ENCODE measurements at regions not wholly inside any gene's neighbourhood (a gene's known extent, or its start where the extent isn't known, plus 50 kb on each side); places are given as distances from the start of the nearest gene placed in this dataset.
"Not testable (repeated sequence)": the region's sequence is repeated elsewhere in the genome, so short reads cannot be mapped to it uniquely, and the experiment has no call there.

DNA sequence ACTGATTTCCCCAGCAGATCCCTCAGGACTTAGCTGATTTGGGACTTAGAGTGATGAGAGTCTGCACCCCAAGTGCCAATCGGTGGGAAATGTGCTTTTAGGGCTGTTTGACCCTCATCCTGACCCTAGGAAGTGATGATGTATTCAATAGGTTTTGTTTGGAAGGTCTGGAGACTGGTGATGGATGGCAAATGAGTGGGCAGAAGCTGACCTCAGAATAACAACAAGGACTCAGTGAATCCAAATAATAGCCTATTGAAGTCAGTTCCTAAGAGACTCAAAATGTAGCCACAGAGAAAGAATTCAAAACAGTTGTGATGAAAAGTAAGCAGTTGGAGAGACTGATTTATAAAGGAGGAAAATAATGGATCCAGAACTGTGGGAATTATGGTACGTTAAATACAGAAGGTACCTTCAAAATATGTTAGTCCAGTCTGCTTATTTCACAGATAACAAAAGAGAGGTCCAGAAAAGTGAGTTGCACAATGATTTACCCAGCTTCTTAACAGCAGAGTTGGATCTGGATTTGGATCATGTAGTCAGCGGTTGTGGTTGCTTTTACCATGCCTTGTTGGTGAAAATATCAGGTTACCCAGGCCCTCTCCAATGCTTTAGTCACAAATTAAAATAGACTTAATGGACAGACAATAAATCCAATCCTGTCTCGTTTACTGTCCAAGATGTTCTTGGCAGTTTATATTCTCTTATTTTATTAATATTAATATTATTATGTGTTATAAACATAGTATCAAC lies 123.0 kb upstream of the PTBP2 start:
- Histone ChIP-seq H2AFZ (ENCODE audit: low read depth, low read length) (no peak overlapping the region), H3K4me1 (ENCODE audit: low read length) (no peaks in the 10 kb centered on the region), H3K27ac (ENCODE audit: low read length) (no peak overlapping the region), H3K4me3 (ENCODE audit: low read length) (no peak overlapping the region), H3K9ac (ENCODE audit: low read length) (no peak overlapping the region), H3K27me3 (ENCODE audit: low read depth, low read length) (no peaks in the 10 kb centered on the region), H3K36me3 (replicated peaks; ENCODE audit: low read depth, low read length) (no peaks in the 10 kb centered on the region), H4K20me1 (ENCODE audit: insufficient read depth, low read length) (no peaks in the 10 kb centered on the region), H3K9me3 (ENCODE audit: insufficient read depth, low read length) (no peaks in the 10 kb centered on the region), H3K4me2 (ENCODE audit: low read length) (no peak overlapping the region), H3K79me2 (ENCODE audit: low read length) (no peaks in the 10 kb centered on the region)
- TF ChIP-seq EZH2phosphoT487 (IDR thresholded peaks at IDR 0.05; ENCODE audit: low read depth), result no peak
- TF ChIP-seq, protein P1, sequence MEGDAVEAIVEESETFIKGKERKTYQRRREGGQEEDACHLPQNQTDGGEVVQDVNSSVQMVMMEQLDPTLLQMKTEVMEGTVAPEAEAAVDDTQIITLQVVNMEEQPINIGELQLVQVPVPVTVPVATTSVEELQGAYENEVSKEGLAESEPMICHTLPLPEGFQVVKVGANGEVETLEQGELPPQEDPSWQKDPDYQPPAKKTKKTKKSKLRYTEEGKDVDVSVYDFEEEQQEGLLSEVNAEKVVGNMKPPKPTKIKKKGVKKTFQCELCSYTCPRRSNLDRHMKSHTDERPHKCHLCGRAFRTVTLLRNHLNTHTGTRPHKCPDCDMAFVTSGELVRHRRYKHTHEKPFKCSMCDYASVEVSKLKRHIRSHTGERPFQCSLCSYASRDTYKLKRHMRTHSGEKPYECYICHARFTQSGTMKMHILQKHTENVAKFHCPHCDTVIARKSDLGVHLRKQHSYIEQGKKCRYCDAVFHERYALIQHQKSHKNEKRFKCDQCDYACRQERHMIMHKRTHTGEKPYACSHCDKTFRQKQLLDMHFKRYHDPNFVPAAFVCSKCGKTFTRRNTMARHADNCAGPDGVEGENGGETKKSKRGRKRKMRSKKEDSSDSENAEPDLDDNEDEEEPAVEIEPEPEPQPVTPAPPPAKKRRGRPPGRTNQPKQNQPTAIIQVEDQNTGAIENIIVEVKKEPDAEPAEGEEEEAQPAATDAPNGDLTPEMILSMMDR (IDR thresholded peaks at IDR 0.05; ENCODE audit: low read depth, low read length), result no peak

DNA sequence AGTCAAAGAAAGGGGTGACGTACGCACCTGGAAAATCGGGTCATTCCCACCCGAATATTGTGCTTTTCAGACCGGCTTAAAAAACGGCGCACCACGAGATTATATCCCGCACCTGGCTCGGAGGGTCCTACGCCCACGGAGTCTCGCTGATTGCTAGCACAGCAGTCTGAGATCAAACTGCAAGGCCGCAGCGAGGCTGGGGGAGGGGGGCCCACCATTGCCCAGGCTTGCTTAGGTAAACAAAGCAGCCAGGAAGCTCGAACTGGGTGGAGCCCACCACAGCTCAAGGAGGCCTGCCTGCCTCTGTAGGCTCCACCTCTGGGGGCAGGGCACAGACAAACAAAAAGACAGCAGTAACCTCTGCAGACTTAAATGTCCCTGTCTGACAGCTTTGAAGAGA lies 117.0 kb upstream of the PTBP2 start:
- H3K4me1 ChIP-seq (ENCODE audit: low read length); H3K4me3 ChIP-seq (ENCODE audit: low read length); H3K27me3 ChIP-seq (ENCODE audit: low read depth, low read length); H3K27ac ChIP-seq (ENCODE audit: low read length); H3K4me2 ChIP-seq (ENCODE audit: low read length); H4K20me1 ChIP-seq (ENCODE audit: insufficient read depth, low read length); H3K36me3 ChIP-seq (replicated peaks; ENCODE audit: low read depth, low read length); H3K79me2 ChIP-seq (ENCODE audit: low read length); H2AFZ ChIP-seq (ENCODE audit: low read depth, low read length); H3K9me3 ChIP-seq (ENCODE audit: insufficient read depth, low read length); H3K9ac ChIP-seq (ENCODE audit: low read length): not testable (repeated sequence)

DNA sequence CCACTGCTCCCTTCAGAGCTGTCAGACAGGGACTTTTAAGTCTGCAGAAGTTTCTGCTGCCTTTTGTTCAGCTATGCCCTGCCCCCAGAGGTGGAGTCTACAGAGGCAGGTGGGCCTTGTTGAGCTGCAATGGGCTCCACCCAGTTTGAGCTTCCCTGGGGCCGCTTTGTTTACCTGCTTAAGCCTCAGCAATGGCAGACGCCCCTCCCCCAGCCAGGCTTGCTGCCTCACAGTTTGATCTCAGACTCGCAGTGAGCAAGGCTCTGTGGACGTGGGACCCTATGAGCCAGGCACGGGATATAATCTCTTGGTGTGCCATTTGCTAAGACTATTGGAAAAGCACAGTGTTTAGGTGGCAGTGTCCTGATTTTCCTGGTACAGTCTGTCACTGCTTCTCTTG lies 104.2 kb upstream of the PTBP2 start:
- H3K4me2 ChIP-seq (ENCODE audit: low read length); H3K9ac ChIP-seq (ENCODE audit: low read length); H4K20me1 ChIP-seq (ENCODE audit: insufficient read depth, low read length); H3K4me1 ChIP-seq (ENCODE audit: low read length); H3K36me3 ChIP-seq (replicated peaks; ENCODE audit: low read depth, low read length); H3K27me3 ChIP-seq (ENCODE audit: low read depth, low read length); H3K9me3 ChIP-seq (ENCODE audit: insufficient read depth, low read length); H3K4me3 ChIP-seq (ENCODE audit: low read length); H3K79me2 ChIP-seq (ENCODE audit: low read length); H3K27ac ChIP-seq (ENCODE audit: low read length); H2AFZ ChIP-seq (ENCODE audit: low read depth, low read length): not testable (repeated sequence)

DNA sequence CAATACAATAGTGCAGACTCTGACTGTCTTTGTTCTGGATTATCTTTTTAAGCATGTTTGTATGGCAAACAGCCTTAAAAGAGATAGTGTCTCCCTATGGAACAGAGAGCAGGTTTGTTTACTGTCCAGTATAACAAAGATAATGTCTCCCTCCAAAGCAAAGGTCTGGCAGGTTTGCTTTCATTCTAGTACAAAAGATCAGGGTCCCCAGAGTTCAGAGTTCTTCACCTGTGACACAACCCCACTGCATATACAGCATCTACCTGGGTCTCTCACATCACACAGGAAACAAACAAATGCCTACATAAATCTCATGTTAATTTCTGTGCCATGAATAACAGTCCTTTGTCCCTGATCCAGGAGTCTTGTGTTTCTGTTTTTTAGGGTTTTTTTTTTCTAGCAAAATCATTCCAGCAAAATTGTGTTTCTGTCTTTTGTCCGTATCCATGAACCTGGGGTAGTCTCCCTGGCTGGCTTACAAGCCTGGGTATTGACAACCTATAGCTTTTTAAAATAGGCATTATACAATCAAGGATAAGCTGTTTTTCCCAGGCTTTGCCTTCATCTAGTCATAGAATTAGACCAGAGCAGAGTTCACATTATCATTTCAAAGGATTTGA lies 89.4 kb upstream of the PTBP2 start:
- no peaks in the 10 kb centered on the region for H3K79me2 ChIP-seq (ENCODE audit: low read length)
- no peaks in the 10 kb centered on the region for H3K9me3 ChIP-seq (ENCODE audit: insufficient read depth, low read length)
- no peak overlapping the region for H3K27ac ChIP-seq (ENCODE audit: low read length)
- H3K9ac ChIP-seq (ENCODE audit: low read length), result no peak overlapping the region
- no peaks in the 10 kb centered on the region for H4K20me1 ChIP-seq (ENCODE audit: insufficient read depth, low read length)
- H3K4me2 ChIP-seq (ENCODE audit: low read length), result no peak overlapping the region
- H2AFZ ChIP-seq (ENCODE audit: low read depth, low read length), result no peak overlapping the region
- TF ChIP-seq, protein P1 (IDR thresholded peaks at IDR 0.05; ENCODE audit: low read depth, low read length), result no peak
- TF ChIP-seq EZH2phosphoT487 (IDR thresholded peaks at IDR 0.05; ENCODE audit: low read depth), result no peak
- H3K4me1 ChIP-seq (ENCODE audit: low read length), result no peaks in the 10 kb centered on the region
- H3K4me3 ChIP-seq (ENCODE audit: low read length), result no peak overlapping the region
- H3K36me3 ChIP-seq (replicated peaks; ENCODE audit: low read depth, low read length), result no peaks in the 10 kb centered on the region
- no peaks in the 10 kb centered on the region for H3K27me3 ChIP-seq (ENCODE audit: low read depth, low read length)

DNA sequence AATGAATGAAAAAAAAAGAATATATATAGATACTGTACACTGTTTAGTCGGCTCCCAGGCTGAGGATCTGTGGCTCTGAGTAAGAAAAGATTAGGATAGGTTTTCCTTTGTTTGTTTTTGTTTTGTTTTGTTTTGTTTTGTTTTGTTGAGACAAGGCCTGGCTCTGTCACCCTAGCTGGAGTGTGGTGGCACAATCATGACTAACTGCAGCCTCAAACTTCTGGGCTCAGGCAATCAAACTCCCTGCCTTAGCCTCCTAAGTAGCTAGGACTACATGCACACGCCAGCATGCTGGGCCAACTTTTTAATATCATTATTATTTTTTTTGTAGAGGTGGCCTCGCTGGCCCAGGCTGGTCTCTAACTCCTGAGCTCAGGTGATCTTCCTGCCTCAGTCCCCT lies 87.9 kb upstream of the PTBP2 start:
- Histone ChIP-seq H3K36me3 (replicated peaks; ENCODE audit: low read depth, low read length) (no peaks in the 10 kb centered on the region), H3K4me1 (ENCODE audit: low read length) (no peaks in the 10 kb centered on the region), H3K9me3 (ENCODE audit: insufficient read depth, low read length) (no peaks in the 10 kb centered on the region), H4K20me1 (ENCODE audit: insufficient read depth, low read length) (no peaks in the 10 kb centered on the region), H3K4me2 (ENCODE audit: low read length) (no peak overlapping the region), H3K9ac (ENCODE audit: low read length) (no peak overlapping the region), H2AFZ (ENCODE audit: low read depth, low read length) (no peak overlapping the region), H3K27ac (ENCODE audit: low read length) (no peak overlapping the region), H3K4me3 (ENCODE audit: low read length) (no peak overlapping the region), H3K79me2 (ENCODE audit: low read length) (no peaks in the 10 kb centered on the region), H3K27me3 (ENCODE audit: low read depth, low read length) (no peaks in the 10 kb centered on the region)
- TF ChIP-seq, protein P1 (IDR thresholded peaks at IDR 0.05; ENCODE audit: low read depth, low read length), result no peak
- TF ChIP-seq EZH2phosphoT487 (IDR thresholded peaks at IDR 0.05; ENCODE audit: low read depth), result no peak
